ENCODE measurements at regions not wholly inside any gene's neighbourhood (a gene's known extent, or its start where the extent isn't known, plus 50 kb on each side); places are given as distances from the start of the nearest gene placed in this dataset.

DNA sequence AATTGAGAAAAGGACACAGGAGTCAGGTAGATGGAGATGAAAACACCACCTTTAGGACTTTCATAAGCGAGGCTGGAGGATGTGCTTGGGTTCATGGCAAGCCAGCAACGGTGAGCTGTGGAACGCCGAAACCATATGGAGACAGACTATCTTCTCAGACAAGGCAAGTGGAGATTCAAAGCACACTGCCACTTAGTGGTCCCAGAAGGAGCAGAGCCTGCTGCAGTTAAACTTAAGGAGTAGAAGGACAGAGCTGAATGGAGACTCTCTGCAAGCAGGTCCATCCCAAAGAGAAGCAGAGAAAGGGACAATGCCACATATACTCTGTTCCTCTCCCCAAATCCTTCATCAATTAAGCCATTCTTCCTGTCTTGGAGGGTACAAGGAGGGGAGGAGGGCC, 236.3 kb upstream of the HABP2 start:
- no peaks in the 10 kb centered on the region for H3K27me3 ChIP-seq (ENCODE audit: insufficient read depth)
- CTCF ChIA-PET = no interaction called here
- no peak overlapping the region for H3K4me3 ChIP-seq (ENCODE audit: low read depth in 2 of 2, low read length in 1 of 2)
- WGBS (ENCODE audit: low lambda C conversion rate) = 75% methylated on average over 4 of the region's 4 CpGs
- H3K27ac ChIP-seq (ENCODE audit: low read depth in 2 of 2, low read length in 1 of 2) = no peak overlapping the region
- no peak overlapping the region for H2AFZ ChIP-seq (ENCODE audit: low read depth)
- H3K4me2 ChIP-seq = no peak overlapping the region
- H3F3A ChIP-seq (replicated peaks; ENCODE audit: insufficient read depth) = no peaks in the 10 kb centered on the region
- no peaks in the 10 kb centered on the region for H3K79me2 ChIP-seq (ENCODE audit: insufficient read depth)
- H3K36me3 ChIP-seq (replicated peaks in 1 of 2; ENCODE audit: control insufficient read depth in 1 of 2, insufficient read depth in 2 of 2, low read length in 1 of 2) = no peaks in the 10 kb centered on the region
- H3K9me3 ChIP-seq = no peaks in the 10 kb centered on the region
- no peak overlapping the region for H3K9ac ChIP-seq
- no peaks in the 10 kb centered on the region for H4K20me1 ChIP-seq (ENCODE audit: insufficient read depth)
- H3K4me1 ChIP-seq (ENCODE audit: control insufficient read depth in 1 of 2, insufficient read depth in 2 of 2, low read depth in 1 of 2, low read length in 1 of 2) = 0 out of 4 replicates have a peak, but pooled peaks cover 0 to 6% of the 10 kb centered on the region in 2 experiments
- TF ChIP-seq, protein P1, sequence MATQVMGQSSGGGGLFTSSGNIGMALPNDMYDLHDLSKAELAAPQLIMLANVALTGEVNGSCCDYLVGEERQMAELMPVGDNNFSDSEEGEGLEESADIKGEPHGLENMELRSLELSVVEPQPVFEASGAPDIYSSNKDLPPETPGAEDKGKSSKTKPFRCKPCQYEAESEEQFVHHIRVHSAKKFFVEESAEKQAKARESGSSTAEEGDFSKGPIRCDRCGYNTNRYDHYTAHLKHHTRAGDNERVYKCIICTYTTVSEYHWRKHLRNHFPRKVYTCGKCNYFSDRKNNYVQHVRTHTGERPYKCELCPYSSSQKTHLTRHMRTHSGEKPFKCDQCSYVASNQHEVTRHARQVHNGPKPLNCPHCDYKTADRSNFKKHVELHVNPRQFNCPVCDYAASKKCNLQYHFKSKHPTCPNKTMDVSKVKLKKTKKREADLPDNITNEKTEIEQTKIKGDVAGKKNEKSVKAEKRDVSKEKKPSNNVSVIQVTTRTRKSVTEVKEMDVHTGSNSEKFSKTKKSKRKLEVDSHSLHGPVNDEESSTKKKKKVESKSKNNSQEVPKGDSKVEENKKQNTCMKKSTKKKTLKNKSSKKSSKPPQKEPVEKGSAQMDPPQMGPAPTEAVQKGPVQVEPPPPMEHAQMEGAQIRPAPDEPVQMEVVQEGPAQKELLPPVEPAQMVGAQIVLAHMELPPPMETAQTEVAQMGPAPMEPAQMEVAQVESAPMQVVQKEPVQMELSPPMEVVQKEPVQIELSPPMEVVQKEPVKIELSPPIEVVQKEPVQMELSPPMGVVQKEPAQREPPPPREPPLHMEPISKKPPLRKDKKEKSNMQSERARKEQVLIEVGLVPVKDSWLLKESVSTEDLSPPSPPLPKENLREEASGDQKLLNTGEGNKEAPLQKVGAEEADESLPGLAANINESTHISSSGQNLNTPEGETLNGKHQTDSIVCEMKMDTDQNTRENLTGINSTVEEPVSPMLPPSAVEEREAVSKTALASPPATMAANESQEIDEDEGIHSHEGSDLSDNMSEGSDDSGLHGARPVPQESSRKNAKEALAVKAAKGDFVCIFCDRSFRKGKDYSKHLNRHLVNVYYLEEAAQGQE (IDR thresholded peaks at IDR 0.05; ENCODE audit: low read depth, low read length) = no peak
- TF ChIP-seq NFIC (IDR thresholded peaks at IDR 0.05; ENCODE audit: borderline replicate concordance) (no peak), MXI1 (IDR thresholded peaks at IDR 0.05; ENCODE audit: low read depth, low read length) (no peak), YY1 (IDR thresholded peaks at IDR 0.05; ENCODE audit: low read depth) (no peak), EP300 (IDR thresholded peaks at IDR 0.05; ENCODE audit: borderline replicate concordance in 1 of 2, low read depth in 1 of 2, low read length in 1 of 2) (no peak), MEF2A (IDR thresholded peaks at IDR 0.05; ENCODE audit: borderline replicate concordance, low read depth) (no peak), RXRA (IDR thresholded peaks at IDR 0.05; ENCODE audit: borderline replicate concordance, low read depth) (no peak), SIN3A (IDR thresholded peaks at IDR 0.05; ENCODE audit: borderline replicate concordance, low read depth, low read length) (no peak), ELF1 (IDR thresholded peaks at IDR 0.05) (no peak), TEAD4 (IDR thresholded peaks at IDR 0.05; ENCODE audit: borderline replicate concordance, insufficient read depth) (no peak), CHD2 (IDR thresholded peaks at IDR 0.05; ENCODE audit: low read length, partially characterized antibody) (no peak), FOXM1 (IDR thresholded peaks at IDR 0.05; ENCODE audit: low read depth) (no peak), POLR2AphosphoS5 (IDR thresholded peaks at IDR 0.05; ENCODE audit: low read depth, low read length) (no peak), JUND (IDR thresholded peaks at IDR 0.05) (no peak), RFX5 (IDR thresholded peaks at IDR 0.05; ENCODE audit: low read length) (no peak)
- TF ChIP-seq, protein P2, sequence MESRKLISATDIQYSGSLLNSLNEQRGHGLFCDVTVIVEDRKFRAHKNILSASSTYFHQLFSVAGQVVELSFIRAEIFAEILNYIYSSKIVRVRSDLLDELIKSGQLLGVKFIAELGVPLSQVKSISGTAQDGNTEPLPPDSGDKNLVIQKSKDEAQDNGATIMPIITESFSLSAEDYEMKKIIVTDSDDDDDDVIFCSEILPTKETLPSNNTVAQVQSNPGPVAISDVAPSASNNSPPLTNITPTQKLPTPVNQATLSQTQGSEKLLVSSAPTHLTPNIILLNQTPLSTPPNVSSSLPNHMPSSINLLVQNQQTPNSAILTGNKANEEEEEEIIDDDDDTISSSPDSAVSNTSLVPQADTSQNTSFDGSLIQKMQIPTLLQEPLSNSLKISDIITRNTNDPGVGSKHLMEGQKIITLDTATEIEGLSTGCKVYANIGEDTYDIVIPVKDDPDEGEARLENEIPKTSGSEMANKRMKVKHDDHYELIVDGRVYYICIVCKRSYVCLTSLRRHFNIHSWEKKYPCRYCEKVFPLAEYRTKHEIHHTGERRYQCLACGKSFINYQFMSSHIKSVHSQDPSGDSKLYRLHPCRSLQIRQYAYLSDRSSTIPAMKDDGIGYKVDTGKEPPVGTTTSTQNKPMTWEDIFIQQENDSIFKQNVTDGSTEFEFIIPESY (IDR thresholded peaks at IDR 0.05; ENCODE audit: borderline replicate concordance, low read depth) = no peak
- TF ChIP-seq, protein P3, sequence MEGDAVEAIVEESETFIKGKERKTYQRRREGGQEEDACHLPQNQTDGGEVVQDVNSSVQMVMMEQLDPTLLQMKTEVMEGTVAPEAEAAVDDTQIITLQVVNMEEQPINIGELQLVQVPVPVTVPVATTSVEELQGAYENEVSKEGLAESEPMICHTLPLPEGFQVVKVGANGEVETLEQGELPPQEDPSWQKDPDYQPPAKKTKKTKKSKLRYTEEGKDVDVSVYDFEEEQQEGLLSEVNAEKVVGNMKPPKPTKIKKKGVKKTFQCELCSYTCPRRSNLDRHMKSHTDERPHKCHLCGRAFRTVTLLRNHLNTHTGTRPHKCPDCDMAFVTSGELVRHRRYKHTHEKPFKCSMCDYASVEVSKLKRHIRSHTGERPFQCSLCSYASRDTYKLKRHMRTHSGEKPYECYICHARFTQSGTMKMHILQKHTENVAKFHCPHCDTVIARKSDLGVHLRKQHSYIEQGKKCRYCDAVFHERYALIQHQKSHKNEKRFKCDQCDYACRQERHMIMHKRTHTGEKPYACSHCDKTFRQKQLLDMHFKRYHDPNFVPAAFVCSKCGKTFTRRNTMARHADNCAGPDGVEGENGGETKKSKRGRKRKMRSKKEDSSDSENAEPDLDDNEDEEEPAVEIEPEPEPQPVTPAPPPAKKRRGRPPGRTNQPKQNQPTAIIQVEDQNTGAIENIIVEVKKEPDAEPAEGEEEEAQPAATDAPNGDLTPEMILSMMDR (IDR thresholded peaks at IDR 0.05) = no peak
- TF ChIP-seq, protein P4, sequence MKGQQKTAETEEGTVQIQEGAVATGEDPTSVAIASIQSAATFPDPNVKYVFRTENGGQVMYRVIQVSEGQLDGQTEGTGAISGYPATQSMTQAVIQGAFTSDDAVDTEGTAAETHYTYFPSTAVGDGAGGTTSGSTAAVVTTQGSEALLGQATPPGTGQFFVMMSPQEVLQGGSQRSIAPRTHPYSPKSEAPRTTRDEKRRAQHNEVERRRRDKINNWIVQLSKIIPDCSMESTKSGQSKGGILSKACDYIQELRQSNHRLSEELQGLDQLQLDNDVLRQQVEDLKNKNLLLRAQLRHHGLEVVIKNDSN (IDR thresholded peaks at IDR 0.05; ENCODE audit: borderline replicate concordance, low read depth) = no peak
- H3K9me2 ChIP-seq = no peaks in the 10 kb centered on the region
- POLR2A ChIA-PET = no interaction called here
- no peak for DNase-seq
